ENCODE measurements at regions not wholly inside any gene's neighbourhood (a gene's known extent, or its start where the extent isn't known, plus 50 kb on each side); places are given as distances from the start of the nearest gene placed in this dataset.
A peak's percentile ranks its signal among the peaks of the same experiment; 100 is the strongest.

DNA sequence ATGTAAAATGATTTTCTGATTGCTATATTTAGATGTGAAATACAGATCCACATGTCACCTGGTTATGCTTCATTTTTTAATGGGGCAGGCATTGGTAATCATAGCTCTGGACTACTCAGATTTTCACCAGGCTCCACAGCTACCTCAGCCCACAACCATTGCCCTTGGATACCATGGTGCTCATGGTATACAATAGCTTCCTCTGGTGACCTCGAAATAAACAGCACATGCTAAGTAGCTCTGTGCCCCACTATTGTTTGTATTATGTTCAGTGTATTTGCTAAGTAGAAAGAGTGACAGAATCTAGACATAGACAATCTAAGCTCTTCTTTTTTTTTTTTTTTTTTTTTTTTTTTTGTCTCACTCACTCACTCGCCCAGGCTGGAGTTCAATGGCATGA, 274.4 kb upstream of the USP15 start:
- no peak for DNase-seq
- no peaks in the 10 kb centered on the region for H3K36me3 ChIP-seq (ENCODE audit: insufficient read depth, low read length)
- no peak for TF ChIP-seq CTCF (IDR thresholded peaks at IDR 0.05)
- no peak for ATAC-seq (ENCODE audit: poor library complexity)
- no peaks in the 10 kb centered on the region for H3K4me1 ChIP-seq (ENCODE audit: insufficient read depth, low read length)
- no peak overlapping the region for H3K27ac Mint-ChIP-seq
- no peaks in the 10 kb centered on the region for H3K9me3 ChIP-seq (ENCODE audit: control insufficient read depth in 1 of 2, insufficient read depth in 1 of 2, low read length in 2 of 2)
- H3K9me3 Mint-ChIP-seq = no peaks in the 10 kb centered on the region
- ChIA-PET POLR2A (no interaction called here), CTCF (interaction anchor here (0.6 kb wide), 1 partner anchor 35 kb away, joined by 3 read pairs; no protein-coding TSS in a partner anchor)
- no peak overlapping the region for H3K27ac ChIP-seq (ENCODE audit: low read depth in 1 of 2, low read length in 2 of 2)
- H3K4me3 Mint-ChIP-seq = no peak overlapping the region
- H3K27me3 Mint-ChIP-seq = no peaks in the 10 kb centered on the region
- intact Hi-C loops (cut with DNase I, micrococcal nuclease) = no loop called here
- H3K4me3 ChIP-seq (ENCODE audit: low read length) = no peak overlapping the region
- H3K27me3 ChIP-seq (ENCODE audit: control insufficient read depth in 1 of 2, insufficient read depth in 2 of 2, low read length in 2 of 2) = no peaks in the 10 kb centered on the region
- H3K36me3 Mint-ChIP-seq (ENCODE audit: low read depth) = no peaks in the 10 kb centered on the region
- no peaks in the 10 kb centered on the region for H3K4me1 Mint-ChIP-seq (ENCODE audit: low read depth)

GRCh38 chr12:61987173-61987572, 273.0 kb upstream of the USP15 start:
- no peaks in the 10 kb centered on the region for H3K36me3 ChIP-seq (ENCODE audit: insufficient read depth, low read length)
- no peaks in the 10 kb centered on the region for H3K27me3 ChIP-seq (ENCODE audit: control insufficient read depth in 1 of 2, insufficient read depth in 2 of 2, low read length in 2 of 2)
- DNase-seq (no peak), ATAC-seq (ENCODE audit: poor library complexity) (no peak)
- no peaks in the 10 kb centered on the region for H3K4me1 ChIP-seq (ENCODE audit: insufficient read depth, low read length)
- intact Hi-C loops (cut with DNase I, micrococcal nuclease) = no loop called here
- no peak overlapping the region for H3K4me3 Mint-ChIP-seq
- H3K36me3 Mint-ChIP-seq (ENCODE audit: low read depth) = no peaks in the 10 kb centered on the region
- H3K27ac Mint-ChIP-seq = no peak overlapping the region
- no peak for TF ChIP-seq CTCF (IDR thresholded peaks at IDR 0.05)
- no peak overlapping the region for H3K4me3 ChIP-seq (ENCODE audit: low read length)
- H3K9me3 ChIP-seq (ENCODE audit: control insufficient read depth in 1 of 2, insufficient read depth in 1 of 2, low read length in 2 of 2) = no peaks in the 10 kb centered on the region
- H3K9me3 Mint-ChIP-seq = no peaks in the 10 kb centered on the region
- ChIA-PET CTCF (no interaction called here), POLR2A (no interaction called here)
- no peak overlapping the region for H3K27ac ChIP-seq (ENCODE audit: low read depth in 1 of 2, low read length in 2 of 2)
- no peaks in the 10 kb centered on the region for H3K4me1 Mint-ChIP-seq (ENCODE audit: low read depth)
- no peaks in the 10 kb centered on the region for H3K27me3 Mint-ChIP-seq

GRCh38 chr12:61991661-61992060, 268.5 kb upstream of the USP15 start:
- intact Hi-C loops (cut with DNase I, micrococcal nuclease) = no loop called here
- ATAC-seq (ENCODE audit: poor library complexity) = no peak
- POLR2A ChIA-PET = no interaction called here
- Mint-ChIP-seq H3K27me3 (no peaks in the 10 kb centered on the region), H3K36me3 (ENCODE audit: low read depth) (no peaks in the 10 kb centered on the region), H3K9me3 (no peaks in the 10 kb centered on the region), H3K4me1 (ENCODE audit: low read depth) (no peaks in the 10 kb centered on the region), H3K4me3 (no peak overlapping the region), H3K27ac (no peak overlapping the region)
- DNase-seq = peak in 1 of 14 experiments; percentile 4
- Histone ChIP-seq H3K9me3 (ENCODE audit: control insufficient read depth in 1 of 2, insufficient read depth in 1 of 2, low read length in 2 of 2) (no peaks in the 10 kb centered on the region), H3K36me3 (ENCODE audit: insufficient read depth, low read length) (no peaks in the 10 kb centered on the region), H3K4me3 (ENCODE audit: low read length) (no peak overlapping the region), H3K27me3 (ENCODE audit: control insufficient read depth in 1 of 2, insufficient read depth in 2 of 2, low read length in 2 of 2) (no peaks in the 10 kb centered on the region), H3K4me1 (ENCODE audit: insufficient read depth, low read length) (no peaks in the 10 kb centered on the region), H3K27ac (ENCODE audit: low read depth in 1 of 2, low read length in 2 of 2) (no peak overlapping the region)
- no peak for TF ChIP-seq CTCF (IDR thresholded peaks at IDR 0.05)
- CTCF ChIA-PET = no interaction called here
